HepG2 (cell line): ENCODE measurements at regions not wholly inside any gene's neighbourhood (a gene's known extent, or its start where the extent isn't known, plus 50 kb on each side); places are given as distances from the start of the nearest gene placed in this dataset.

Source experiments
- ATAC-seq: fragments of 200-7000 bp; cut with Tn5 transposase; 3 replicates; pipeline ENCODE4 v1.9.1; 2020; ENCODE audit warnings: mild to moderate bottlenecking, moderate library complexity
- BruUV-seq: library from RNA; stranded (reverse); fragments of 400-500 nt; replicated peaks from 2 replicates; lab custom pipeline; 2021; lab: Mats Ljungman, UMichigan
- CTCF ChIA-PET: fragments of 300-600 bp; formaldehyde crosslinking; extraction: SDS; loops from one replicate; lab custom pipeline; 2021; ENCODE audit warnings: low total read pairs, inconsistent platforms, low intra/inter-chr PET ratio; lab: Yijun Ruan, JAX
- POLR2A ChIA-PET: fragments of 350-600 bp; sonication (Branson Sonifier 250); formaldehyde crosslinking; loops from one replicate; lab custom pipeline; 2020; ENCODE audit warnings: antibody characterized with exemption, inconsistent platforms; lab: Yijun Ruan, JAX
- DNase-seq: peaks from one replicate; pipeline ENCODE4 v3.0.0-alpha.2; 2015; ENCODE audit warnings: low spot score
- FAIRE-seq: peaks from 3 replicates; lab custom pipeline; 2011; peaks lifted over from hg19 to GRCh38; lab: Jason Lieb, UNC
- H2AFZ ChIP-seq: one replicate; pipeline ENCODE4 v1.6.1; 2011; ENCODE audit warnings: low read length, inconsistent platforms
- H3K27ac ChIP-seq: fragments of 300-600 bp; 3 replicates; pipeline ENCODE4 v1.8.0; 2011; ENCODE audit warnings: mixed run types, mild to moderate bottlenecking, mixed read lengths, low read length, inconsistent platforms; ENCODE audit not compliant: insufficient read depth; ENCODE audit errors: extremely low read length
- H3K27me3 ChIP-seq, 2 experiments: fragments of 200-600 bp in 1 of 2; 2 replicates in 1 of 2; 3 replicates in 1 of 2; pipeline versions ENCODE4 v1.6.0 to v1.8.0; 2011; ENCODE audit warnings: low read length in 2 of 2, mild to moderate bottlenecking in 2 of 2, moderate library complexity in 2 of 2, inconsistent platforms in 1 of 2; ENCODE audit not compliant: insufficient read depth in 2 of 2, control insufficient read depth in 1 of 2
- H3K36me3 ChIP-seq, 2 experiments: fragments of 200-600 bp in 1 of 2; replicated peaks in 1 of 2; 2 replicates in 1 of 2; 3 replicates in 1 of 2; pipeline versions ENCODE4 v1.5.1 to v1.8.0; 2011; ENCODE audit warnings: low read length in 2 of 2, inconsistent platforms in 1 of 2; ENCODE audit not compliant: insufficient read depth in 2 of 2, control insufficient read depth in 1 of 2
- H3K4me1 ChIP-seq: 2 replicates; pipeline ENCODE4 v1.5.1; 2012; ENCODE audit warnings: low read length, inconsistent platforms; ENCODE audit not compliant: insufficient read depth
- H3K4me2 ChIP-seq: 2 replicates; pipeline ENCODE4 v1.6.0; 2011; ENCODE audit warnings: low read depth, low read length, inconsistent platforms
- H3K4me3 ChIP-seq, 3 experiments: fragments of 200-600 bp in 1 of 3; sonication (generic), shearing (Covaris generic) in 1 of 3; replicated peaks in 1 of 3; 2 replicates each; pipeline ENCODE4 v1.5.1; 2011 to 2016; ENCODE audit warnings: low read length in 3 of 3, inconsistent platforms in 2 of 3, low read depth in 2 of 3, mild to moderate bottlenecking in 2 of 3, control low read depth in 1 of 3, mixed read lengths in 1 of 3; ENCODE audit not compliant: insufficient read depth in 1 of 3
- H3K79me2 ChIP-seq: one replicate; pipeline ENCODE4 v1.6.1; 2011; ENCODE audit warnings: low read length, inconsistent platforms; ENCODE audit not compliant: insufficient read depth
- H3K9ac ChIP-seq: 2 replicates; pipeline ENCODE4 v1.6.0; 2011; ENCODE audit warnings: mild to moderate bottlenecking, low read depth, low read length, inconsistent platforms; ENCODE audit not compliant: insufficient read depth
- H3K9me3 ChIP-seq: 2 replicates; pipeline ENCODE4 v1.5.1; 2012; ENCODE audit warnings: mild to moderate bottlenecking, low read length
- H4K20me1 ChIP-seq: 2 replicates; pipeline ENCODE4 v1.6.0; 2011; ENCODE audit warnings: inconsistent platforms, mild to moderate bottlenecking, low read length, moderate library complexity; ENCODE audit not compliant: insufficient read depth
- ATF5 ChIP-seq: sonication (generic); formaldehyde crosslinking; IDR thresholded peaks from 2 replicates; pipeline ENCODE4 v1.4.0; 2020; ENCODE audit warnings: mild to moderate bottlenecking, low read depth, missing genetic modification reagents
- GATA4 ChIP-seq: sonication (generic); IDR thresholded peaks from 2 replicates; pipeline ENCODE4 v1.6.1; 2016; ENCODE audit warnings: antibody characterized with exemption, low read depth, borderline replicate concordance
- IKZF5 ChIP-seq: IDR thresholded peaks from 2 replicates; pipeline ENCODE4 v1.6.1; 2018; ENCODE audit warnings: missing genetic modification reagents, mild to moderate bottlenecking, missing compliant biosample characterization
- MATR3 ChIP-seq: sonication (generic); formaldehyde crosslinking; IDR thresholded peaks from 2 replicates; pipeline ENCODE4 v1.4.0; 2020; ENCODE audit warnings: missing genetic modification reagents
- REXO4 ChIP-seq: sonication (generic); formaldehyde crosslinking; IDR thresholded peaks from 2 replicates; pipeline ENCODE4 v1.8.0; 2022; ENCODE audit warnings: missing genetic modification reagents, mild to moderate bottlenecking, borderline replicate concordance
- SALL1 ChIP-seq: sonication (generic); formaldehyde crosslinking; IDR thresholded peaks from 2 replicates; pipeline ENCODE4 v1.8.0; 2022; ENCODE audit warnings: mild to moderate bottlenecking, missing genetic modification reagents
- YY1 ChIP-seq: IDR thresholded peaks from 2 replicates; pipeline ENCODE4 v1.6.1; 2011; ENCODE audit warnings: low read length, low read depth, moderate library complexity, mild to moderate bottlenecking; ENCODE audit not compliant: insufficient read depth, insufficient replicate concordance
- ZBTB4 ChIP-seq: sonication (generic); formaldehyde crosslinking; IDR thresholded peaks from 2 replicates; pipeline ENCODE4 v1.4.0; 2020; ENCODE audit warnings: missing genetic modification reagents, mild to moderate bottlenecking, borderline replicate concordance
- ZNF660 ChIP-seq: sonication (generic); formaldehyde crosslinking; IDR thresholded peaks from 2 replicates; pipeline ENCODE4 v1.5.1; 2020; ENCODE audit warnings: mild to moderate bottlenecking, low read depth, missing genetic modification reagents, borderline replicate concordance
- WGBS: methylation state at CpG from one replicate; pipeline ENCODE4 v1.1.6; 2017; ENCODE audit warnings: low lambda C conversion rate; 5-methylcytosine and 5-hydroxymethylcytosine counted together
- in situ Hi-C: cut with HindIII; loops from 2 replicates; pipeline ENCODE4 v1.10.0; 2017; ENCODE audit warnings: low pct_unique_long_range_greater_than_20kb; ENCODE audit not compliant: extremely low pct_ligation_motif_present
- intact Hi-C: fragments of 100-400 bp; cut with micrococcal nuclease; formaldehyde crosslinking; loops from one replicate; pipeline ENCODE4 v1.10.0; 2022; ENCODE audit not compliant: unreplicated experiment
- TF ChIP-seq, protein P1 (sequence below): sonication (generic); formaldehyde crosslinking; IDR thresholded peaks from one replicate; pipeline ENCODE4 v1.5.1; 2020; ENCODE audit warnings: mild to moderate bottlenecking, missing genetic modification reagents; ENCODE audit errors: not compliant biosample characterization

- Histone ChIP-seq H3K4me1 (peaks cover 64% of the 10 kb centered on the region), H3K9ac (no peak overlapping the region), H3K79me2 (no peaks in the 10 kb centered on the region), H3K9me3 (no peaks in the 10 kb centered on the region), H4K20me1 (no peaks in the 10 kb centered on the region), H3K27me3 (no peaks in the 10 kb centered on the region), H3K4me2 (peak overlapping the region; percentile 42), H2AFZ (no peak overlapping the region), H3K27ac (peak overlapping the region; percentile 43), H3K4me3 (no peak overlapping the region), H3K36me3 (no peaks in the 10 kb centered on the region)
- FAIRE-seq = peak; percentile 26
- ATAC-seq = peak; percentile 77
- ChIA-PET CTCF (interaction anchor here (0.6 kb wide), 1 partner anchor 10 kb away, joined by 3 read pairs; no protein-coding TSS in a partner anchor), POLR2A (interaction anchor here (0.7 to 1.1 kb wide), 5 partner anchors 10 to 342 kb away, joined by 4 to 7 read pairs (median 4); partner anchors contain the start of gene ZFP36L2)
- 17% methylated on average over 8 of the region's 8 CpGs for WGBS
- no TSS peak for BruUV-seq
- in situ Hi-C loops (no loop called here), intact Hi-C loops (no loop called here)
- DNase-seq = peak; percentile 69
- TF ChIP-seq, protein P1, sequence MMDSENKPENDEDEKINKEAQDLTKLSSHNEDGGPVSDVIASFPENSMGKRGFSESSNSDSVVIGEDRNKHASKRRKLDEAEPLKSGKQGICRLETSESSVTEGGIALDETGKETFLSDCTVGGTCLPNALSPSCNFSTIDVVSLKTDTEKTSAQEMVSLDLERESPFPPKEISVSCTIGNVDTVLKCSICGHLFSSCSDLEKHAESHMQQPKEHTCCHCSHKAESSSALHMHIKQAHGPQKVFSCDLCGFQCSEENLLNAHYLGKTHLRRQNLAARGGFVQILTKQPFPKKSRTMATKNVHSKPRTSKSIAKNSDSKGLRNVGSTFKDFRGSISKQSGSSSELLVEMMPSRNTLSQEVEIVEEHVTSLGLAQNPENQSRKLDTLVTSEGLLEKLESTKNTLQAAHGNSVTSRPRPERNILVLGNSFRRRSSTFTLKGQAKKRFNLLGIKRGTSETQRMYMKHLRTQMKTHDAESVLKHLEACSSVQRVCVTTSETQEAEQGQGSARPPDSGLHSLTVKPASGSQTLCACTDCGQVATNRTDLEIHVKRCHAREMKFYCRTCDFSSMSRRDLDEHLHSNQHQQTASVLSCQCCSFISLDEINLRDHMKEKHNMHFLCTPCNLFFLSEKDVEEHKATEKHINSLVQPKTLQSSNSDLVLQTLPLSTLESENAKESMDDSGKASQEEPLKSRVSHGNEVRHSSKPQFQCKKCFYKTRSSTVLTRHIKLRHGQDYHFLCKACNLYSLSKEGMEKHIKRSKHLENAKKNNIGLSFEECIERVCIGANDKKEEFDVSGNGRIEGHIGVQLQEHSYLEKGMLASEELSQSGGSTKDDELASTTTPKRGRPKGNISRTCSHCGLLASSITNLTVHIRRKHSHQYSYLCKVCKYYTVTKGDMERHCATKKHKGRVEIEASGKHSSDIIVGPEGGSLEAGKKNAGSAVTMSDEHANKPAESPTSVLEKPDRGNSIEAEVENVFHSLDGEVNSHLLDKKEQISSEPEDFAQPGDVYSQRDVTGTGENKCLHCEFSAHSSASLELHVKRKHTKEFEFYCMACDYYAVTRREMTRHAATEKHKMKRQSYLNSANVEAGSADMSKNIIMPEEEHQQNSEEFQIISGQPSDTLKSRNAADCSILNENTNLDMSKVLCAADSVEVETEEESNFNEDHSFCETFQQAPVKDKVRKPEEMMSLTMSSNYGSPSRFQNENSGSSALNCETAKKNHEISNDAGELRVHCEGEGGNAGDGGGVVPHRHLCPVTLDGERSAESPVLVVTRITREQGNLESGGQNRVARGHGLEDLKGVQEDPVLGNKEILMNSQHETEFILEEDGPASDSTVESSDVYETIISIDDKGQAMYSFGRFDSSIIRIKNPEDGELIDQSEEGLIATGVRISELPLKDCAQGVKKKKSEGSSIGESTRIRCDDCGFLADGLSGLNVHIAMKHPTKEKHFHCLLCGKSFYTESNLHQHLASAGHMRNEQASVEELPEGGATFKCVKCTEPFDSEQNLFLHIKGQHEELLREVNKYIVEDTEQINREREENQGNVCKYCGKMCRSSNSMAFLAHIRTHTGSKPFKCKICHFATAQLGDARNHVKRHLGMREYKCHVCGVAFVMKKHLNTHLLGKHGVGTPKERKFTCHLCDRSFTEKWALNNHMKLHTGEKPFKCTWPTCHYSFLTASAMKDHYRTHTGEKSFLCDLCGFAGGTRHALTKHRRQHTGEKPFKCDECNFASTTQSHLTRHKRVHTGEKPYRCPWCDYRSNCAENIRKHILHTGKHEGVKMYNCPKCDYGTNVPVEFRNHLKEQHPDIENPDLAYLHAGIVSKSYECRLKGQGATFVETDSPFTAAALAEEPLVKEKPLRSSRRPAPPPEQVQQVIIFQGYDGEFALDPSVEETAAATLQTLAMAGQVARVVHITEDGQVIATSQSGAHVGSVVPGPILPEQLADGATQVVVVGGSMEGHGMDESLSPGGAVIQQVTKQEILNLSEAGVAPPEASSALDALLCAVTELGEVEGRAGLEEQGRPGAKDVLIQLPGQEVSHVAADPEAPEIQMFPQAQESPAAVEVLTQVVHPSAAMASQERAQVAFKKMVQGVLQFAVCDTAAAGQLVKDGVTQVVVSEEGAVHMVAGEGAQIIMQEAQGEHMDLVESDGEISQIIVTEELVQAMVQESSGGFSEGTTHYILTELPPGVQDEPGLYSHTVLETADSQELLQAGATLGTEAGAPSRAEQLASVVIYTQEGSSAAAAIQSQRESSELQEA (CRISPR knock-in tag) = no peak
- TF ChIP-seq YY1 = no peak
- no peak for TF ChIP-seq MATR3 (CRISPR knock-in tag)
- peak; percentile 66 for TF ChIP-seq SALL1 (CRISPR knock-in tag)
- no peak for TF ChIP-seq ZBTB4
- no peak for TF ChIP-seq IKZF5 (CRISPR knock-in tag)
- no peak for TF ChIP-seq ZNF660 (CRISPR knock-in tag)
- no peak for TF ChIP-seq ATF5 (CRISPR knock-in tag)
- TF ChIP-seq GATA4 = no peak
- no peak for TF ChIP-seq REXO4
Measured at GRCh38 chr2:43152186-43152585, 74.2 kb downstream of the ZFP36L2 start.
